LNCAP (cell line): ENCODE measurements at regions not wholly inside any gene's neighbourhood (a gene's known extent, or its start where the extent isn't known, plus 50 kb on each side); places are given as distances from the start of the nearest gene placed in this dataset.

Source experiments
- TF ChIP-seq, protein P1 (sequence below): fragments of 450-650 bp; IDR thresholded peaks from 2 replicates; pipeline ENCODE4 v1.5.1; 2017; ENCODE audit warnings: mild to moderate bottlenecking

DNA sequence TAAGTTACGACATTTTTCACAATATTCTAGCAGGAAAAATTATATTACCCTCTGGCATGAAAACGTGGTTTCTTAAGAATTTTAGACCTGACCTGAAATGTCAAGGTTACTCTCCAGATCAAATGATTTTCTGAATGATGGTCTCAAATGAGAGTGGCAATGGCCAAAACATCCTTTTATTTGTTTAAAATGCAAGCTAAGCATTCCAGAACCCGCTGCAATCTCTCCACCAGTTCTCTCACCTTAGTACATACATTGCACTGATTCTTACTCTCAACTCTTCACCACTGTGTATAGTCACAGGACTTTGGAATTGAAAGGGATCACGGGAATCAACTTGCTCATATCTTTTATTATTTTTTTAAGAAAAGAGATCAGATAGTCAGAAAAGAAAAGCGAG lies 391.6 kb upstream of the LRATD1 start:
- TF ChIP-seq, protein P1, sequence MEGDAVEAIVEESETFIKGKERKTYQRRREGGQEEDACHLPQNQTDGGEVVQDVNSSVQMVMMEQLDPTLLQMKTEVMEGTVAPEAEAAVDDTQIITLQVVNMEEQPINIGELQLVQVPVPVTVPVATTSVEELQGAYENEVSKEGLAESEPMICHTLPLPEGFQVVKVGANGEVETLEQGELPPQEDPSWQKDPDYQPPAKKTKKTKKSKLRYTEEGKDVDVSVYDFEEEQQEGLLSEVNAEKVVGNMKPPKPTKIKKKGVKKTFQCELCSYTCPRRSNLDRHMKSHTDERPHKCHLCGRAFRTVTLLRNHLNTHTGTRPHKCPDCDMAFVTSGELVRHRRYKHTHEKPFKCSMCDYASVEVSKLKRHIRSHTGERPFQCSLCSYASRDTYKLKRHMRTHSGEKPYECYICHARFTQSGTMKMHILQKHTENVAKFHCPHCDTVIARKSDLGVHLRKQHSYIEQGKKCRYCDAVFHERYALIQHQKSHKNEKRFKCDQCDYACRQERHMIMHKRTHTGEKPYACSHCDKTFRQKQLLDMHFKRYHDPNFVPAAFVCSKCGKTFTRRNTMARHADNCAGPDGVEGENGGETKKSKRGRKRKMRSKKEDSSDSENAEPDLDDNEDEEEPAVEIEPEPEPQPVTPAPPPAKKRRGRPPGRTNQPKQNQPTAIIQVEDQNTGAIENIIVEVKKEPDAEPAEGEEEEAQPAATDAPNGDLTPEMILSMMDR, result no peak

DNA sequence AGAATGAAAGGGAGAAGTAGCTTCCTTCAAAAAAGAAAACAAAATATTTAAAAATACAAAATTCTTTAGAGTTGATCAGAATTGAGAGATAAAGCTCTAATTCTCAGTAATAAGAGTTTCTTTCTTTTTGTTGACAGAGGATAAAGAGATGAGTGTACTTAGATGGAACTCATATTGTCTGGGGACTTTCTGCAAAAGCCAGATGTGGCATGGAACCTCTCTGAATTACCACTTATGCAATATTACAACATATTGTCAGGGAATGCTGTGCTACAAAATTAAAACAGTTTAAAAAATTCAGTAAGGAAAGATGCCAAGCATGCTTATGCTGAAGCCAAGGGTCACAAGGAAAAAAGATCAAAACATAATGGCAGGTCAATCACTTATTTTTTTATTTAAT lies 386.6 kb upstream of the LRATD1 start:
- TF ChIP-seq, protein P1, result no peak

DNA sequence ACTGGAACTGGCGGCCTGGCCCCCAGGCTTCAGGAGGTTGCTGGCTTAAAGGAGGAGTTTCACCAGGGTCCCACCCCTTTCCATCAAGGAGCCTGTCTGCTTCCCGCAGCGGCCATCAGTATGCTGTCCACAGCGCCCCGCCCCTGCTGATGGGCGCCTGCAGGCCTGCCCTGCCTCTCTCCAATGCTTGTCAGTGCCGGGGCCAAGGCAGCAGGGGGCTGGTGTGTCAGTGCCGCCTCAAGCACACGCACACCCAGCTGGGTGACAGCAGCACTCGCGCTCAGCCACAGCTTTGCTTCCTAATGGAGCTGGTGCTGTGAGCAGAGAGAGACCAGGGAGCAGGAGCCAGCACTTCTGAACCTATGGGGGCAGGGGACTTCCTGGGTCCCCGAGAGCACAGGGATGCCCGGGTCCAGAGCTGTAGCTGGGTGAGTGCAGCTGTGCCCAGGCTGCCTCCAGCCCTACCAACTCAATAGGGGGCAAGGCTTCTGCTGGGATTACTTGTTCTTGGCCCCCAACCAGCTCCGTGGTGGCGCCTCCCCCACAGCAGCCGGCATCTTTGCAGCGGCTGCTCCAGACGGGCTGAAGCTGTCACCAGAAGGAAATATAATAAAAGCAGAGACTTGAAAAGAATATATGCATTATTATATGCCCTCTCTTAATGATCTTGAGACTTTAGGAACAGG lies 377.2 kb upstream of the LRATD1 start:
- TF ChIP-seq, protein P1, result no peak

DNA sequence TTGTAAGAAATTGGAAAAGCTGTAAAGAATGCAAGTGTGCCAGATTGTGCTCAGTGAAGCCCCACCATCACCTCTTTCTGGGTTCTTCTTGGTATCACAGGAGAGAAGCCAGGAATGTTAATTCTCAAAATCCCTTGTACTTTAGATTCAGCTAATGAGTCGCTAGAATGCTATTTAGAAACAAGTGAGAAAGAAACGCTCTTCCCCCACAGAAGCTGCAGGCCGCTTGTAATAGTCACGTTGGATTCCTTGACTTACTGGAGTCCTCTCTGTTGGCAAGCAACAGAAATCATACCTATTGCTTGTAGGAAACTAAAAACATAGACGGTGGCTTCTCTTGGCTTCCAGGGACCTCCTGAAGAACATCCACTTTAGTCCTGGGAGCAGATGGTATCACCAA lies 375.6 kb upstream of the LRATD1 start:
- TF ChIP-seq, protein P1, result no peak

DNA sequence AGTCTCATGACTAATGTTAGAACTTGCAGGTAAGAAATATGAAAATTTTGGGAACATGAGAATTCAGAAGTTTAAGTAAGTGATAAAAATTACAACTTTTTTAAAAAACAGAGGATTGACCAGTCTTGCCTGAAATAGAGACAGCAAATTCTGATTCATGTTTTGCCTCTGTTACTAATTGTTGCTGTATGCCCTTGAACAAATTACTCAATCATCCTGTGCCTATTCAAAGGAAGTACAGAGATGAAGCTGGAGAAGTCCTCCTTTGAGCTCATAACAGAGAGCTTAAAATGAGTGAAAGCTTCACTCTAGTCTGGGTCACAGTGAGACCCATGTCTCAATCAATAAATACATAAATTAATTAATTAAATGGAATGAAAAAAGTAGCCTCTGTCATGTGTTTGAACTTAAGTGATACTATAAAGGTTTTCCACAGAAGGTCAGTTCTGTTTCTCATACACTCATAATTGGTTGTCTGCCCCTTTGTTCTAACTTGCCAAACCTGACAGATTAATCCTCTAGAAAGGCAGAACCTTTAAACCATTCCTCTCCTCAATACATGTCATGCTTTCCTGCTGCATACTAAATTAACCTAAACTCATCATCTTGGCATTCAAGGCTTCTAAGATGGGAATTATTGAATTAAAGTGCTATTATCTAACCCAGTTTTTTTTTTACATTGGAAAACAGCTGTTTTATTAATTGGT lies 374.6 kb upstream of the LRATD1 start:
- TF ChIP-seq, protein P1, result no peak

DNA sequence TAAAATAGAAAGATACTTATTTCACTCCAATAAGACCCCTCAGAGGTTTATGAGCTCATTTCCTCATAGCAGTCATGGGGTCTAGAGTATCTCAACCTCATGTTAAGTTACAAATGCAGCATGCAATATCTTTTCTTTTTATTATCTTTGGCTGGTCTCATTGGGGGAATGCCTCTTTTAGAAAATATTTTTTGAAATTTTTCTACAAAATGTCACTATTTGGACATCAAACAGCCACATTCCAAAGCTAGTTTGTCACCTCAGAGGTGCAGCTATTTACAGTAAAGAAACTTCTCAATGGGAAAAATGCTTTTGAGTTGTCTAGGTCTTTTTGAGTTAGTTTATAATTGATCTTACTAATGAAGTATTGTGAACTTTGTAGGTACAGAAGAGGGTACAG lies 370.7 kb upstream of the LRATD1 start:
- TF ChIP-seq, protein P1, result no peak

DNA sequence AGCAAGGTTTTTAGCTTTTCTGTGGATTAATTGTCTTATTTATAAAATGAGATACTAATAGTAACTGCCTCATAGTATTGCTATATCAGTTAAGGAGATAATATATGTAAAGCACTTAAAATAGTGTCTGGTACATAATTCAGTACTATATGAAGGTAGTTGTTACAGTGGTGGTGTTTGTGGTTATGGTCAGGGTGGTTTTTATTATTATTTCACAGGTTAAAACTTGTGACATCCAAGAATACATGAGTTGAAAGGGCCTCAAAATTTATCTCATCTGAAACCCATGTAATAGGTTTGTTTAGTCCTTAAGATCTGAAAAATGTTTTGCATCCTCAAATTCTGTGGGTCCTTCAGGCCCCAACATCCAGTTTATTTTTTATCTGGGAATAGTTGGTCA lies 369.5 kb upstream of the LRATD1 start:
- TF ChIP-seq, protein P1, result no peak
